H1 (cell line): ENCODE measurements at regions not wholly inside any gene's neighbourhood (a gene's known extent, or its start where the extent isn't known, plus 50 kb on each side); places are given as distances from the start of the nearest gene placed in this dataset.

Experiments
- MAFK ChIP-seq: IDR thresholded peaks from 2 replicates; pipeline ENCODE4 v1.6.1; 2012; ENCODE audit warnings: low read depth, mild to moderate bottlenecking, improper control_type of control experiment, low read length

DNA sequence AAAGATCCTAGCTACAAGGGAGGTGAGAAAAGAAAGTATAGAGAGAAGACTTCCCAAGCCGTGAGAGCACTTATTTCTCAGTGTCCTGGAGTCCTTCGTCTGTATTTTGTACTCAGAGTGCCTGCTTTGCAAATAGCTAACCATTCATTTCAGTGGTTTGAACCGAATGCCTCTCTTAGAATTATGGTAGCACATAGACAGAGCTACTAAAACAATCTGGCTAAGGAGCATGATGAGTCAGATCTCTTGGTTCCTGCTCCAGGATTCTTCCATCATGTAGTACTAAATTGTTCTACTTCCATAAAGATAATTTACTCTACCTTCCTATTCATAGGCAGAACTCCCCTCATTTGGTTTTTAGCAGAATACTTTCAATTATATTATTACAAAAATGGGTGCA lies 946.6 kb downstream of the STIM2 start (continued):
- no peak for TF ChIP-seq MAFK
